ENCODE measurements at regions not wholly inside any gene's neighbourhood (a gene's known extent, or its start where the extent isn't known, plus 50 kb on each side); places are given as distances from the start of the nearest gene placed in this dataset.

- TF ChIP-seq POLR2A (IDR thresholded peaks at IDR 0.05) (no peak), CTCF (IDR thresholded peaks at IDR 0.05) (no peak)
- intact Hi-C loops (cut with DNase I): loop anchor here in 6 of 10 donors (5.0 to 10.0 kb wide), 6 partner anchors 119 to 1161 kb away; no protein-coding TSS in a partner anchor
- Histone ChIP-seq H3K4me3 (no peak overlapping the region), H3K36me3 (no peaks in the 10 kb centered on the region), H3K4me1 (peaks cover 0 to 24% (median 8%) of the 10 kb centered on the region in 12 donors), H3K9me3 (no peaks in the 10 kb centered on the region), H3K27me3 (no peaks in the 10 kb centered on the region), H3K27ac (no peak overlapping the region)
- no peak for DNase-seq
- ATAC-seq: no peak
- 73 to 81% (median 76%) methylated on average over 6 of the region's 6 CpGs for WGBS, 4 donors
These were observed 189.0 kb downstream of the ZNF621 start for GRCh38 chr3:40713795-40714194.

- intact Hi-C loops (cut with DNase I): loop anchor here in 6 of 10 donors (5.0 to 10.0 kb wide), 6 partner anchors 120 to 1160 kb away; no protein-coding TSS in a partner anchor
- ATAC-seq (no peak), DNase-seq (no peak)
- Histone ChIP-seq H3K9me3 (no peaks in the 10 kb centered on the region), H3K36me3 (no peaks in the 10 kb centered on the region), H3K4me1 (peaks cover 0 to 24% (median 8%) of the 10 kb centered on the region in 12 donors), H3K27ac (no peak overlapping the region), H3K4me3 (no peak overlapping the region), H3K27me3 (no peaks in the 10 kb centered on the region)
- TF ChIP-seq POLR2A (IDR thresholded peaks at IDR 0.05) (no peak), CTCF (IDR thresholded peaks at IDR 0.05) (no peak)
- WGBS, 4 donors: 70 to 80% (median 76%) methylated on average over 10 of the region's 10 CpGs
These were observed 190.1 kb downstream of the ZNF621 start for GRCh38 chr3:40714771-40715345.

- Histone ChIP-seq H3K4me3 (no peak overlapping the region), H3K27ac (no peak overlapping the region), H3K9me3 (no peaks in the 10 kb centered on the region), H3K27me3 (no peaks in the 10 kb centered on the region), H3K4me1 (peaks cover 0 to 24% (median 8%) of the 10 kb centered on the region in 12 donors), H3K36me3 (no peaks in the 10 kb centered on the region)
- ATAC-seq: no peak
- no peak for TF ChIP-seq CTCF (IDR thresholded peaks at IDR 0.05)
- TF ChIP-seq POLR2A (IDR thresholded peaks at IDR 0.05): no peak
- intact Hi-C loops (cut with DNase I): loop anchor here in 5 of 10 donors (10.0 kb wide), 5 partner anchors 121 to 1159 kb away; no protein-coding TSS in a partner anchor
- no peak for DNase-seq
These were observed 190.8 kb downstream of the ZNF621 start for GRCh38 chr3:40715551-40715950.

- peaks cover 0 to 24% (median 8%) of the 10 kb centered on the region in 12 donors for H3K4me1 ChIP-seq
- WGBS, 4 donors: 87 to 100% (median 91%) methylated on average over 1 of the region's 1 CpG
- DNase-seq (no peak), ATAC-seq (no peak)
- H3K9me3 ChIP-seq: no peaks in the 10 kb centered on the region
- TF ChIP-seq POLR2A (IDR thresholded peaks at IDR 0.05) (no peak), CTCF (IDR thresholded peaks at IDR 0.05) (no peak)
- H3K27ac ChIP-seq: no peak overlapping the region
- H3K27me3 ChIP-seq: no peaks in the 10 kb centered on the region
- H3K36me3 ChIP-seq: no peaks in the 10 kb centered on the region
- intact Hi-C loops (cut with DNase I): loop anchor here in 5 of 10 donors (10.0 kb wide), 5 partner anchors 123 to 1157 kb away; no protein-coding TSS in a partner anchor
- H3K4me3 ChIP-seq: no peak overlapping the region
These were observed 192.7 kb downstream of the ZNF621 start for GRCh38 chr3:40717471-40717870.

Data from heart left ventricle (tissue), 16 donors.